Left ventricle myocardium inferior (tissue), 1 donor: ENCODE measurements at regions not wholly inside any gene's neighbourhood (a gene's known extent, or its start where the extent isn't known, plus 50 kb on each side); places are given as distances from the start of the nearest gene placed in this dataset.

Experiments
- DNase-seq: peaks from one replicate; pipeline ENCODE4 v3.0.0-alpha.2; 2020
- H3K27ac ChIP-seq: fragments of 200-600 bp; replicated peaks from 2 replicates; pipeline ENCODE4 v1.8.0; 2021
- H3K27me3 ChIP-seq: fragments of 200-600 bp; 2 replicates; pipeline ENCODE4 v1.8.0; 2021; ENCODE audit warnings: low read depth
- H3K36me3 ChIP-seq: fragments of 200-600 bp; 2 replicates; pipeline ENCODE4 v1.8.0; 2021
- H3K4me1 ChIP-seq: fragments of 200-600 bp; 2 replicates; pipeline ENCODE4 v1.8.0; 2021
- H3K4me3 ChIP-seq: fragments of 200-600 bp; 2 replicates; pipeline ENCODE4 v1.8.0; 2021; ENCODE audit warnings: mild to moderate bottlenecking, moderate library complexity
- H3K9me3 ChIP-seq: fragments of 200-600 bp; replicated peaks from 2 replicates; pipeline ENCODE4 v1.8.0; 2021
- CTCF ChIP-seq: fragments of 200-600 bp; IDR thresholded peaks from 2 replicates; pipeline ENCODE4 v1.8.0; 2021; ENCODE audit warnings: antibody characterized with exemption, mild to moderate bottlenecking, borderline replicate concordance
- intact Hi-C: fragments of 100-400 bp; cut with micrococcal nuclease; formaldehyde crosslinking; loops from one replicate; pipeline ENCODE4 v1.11.0; 2022
- donor health status: DM: no; HTN: yes; CAD: no; lungs with severe emphysema.

- H3K9me3 ChIP-seq = peaks cover 5% of the 10 kb centered on the region
- H3K27ac ChIP-seq = no peak overlapping the region
- no peak overlapping the region for H3K4me3 ChIP-seq
- TF ChIP-seq CTCF = no peak
- no peak for DNase-seq
- no peaks in the 10 kb centered on the region for H3K36me3 ChIP-seq
- H3K4me1 ChIP-seq = no peaks in the 10 kb centered on the region
- no peaks in the 10 kb centered on the region for H3K27me3 ChIP-seq
- intact Hi-C loops = no loop called here
Measured at GRCh38 chr5:51846015-51846414, 462.8 kb downstream of the ISL1 start.

GRCh38 chr5:51859624-51860023 lies 476.4 kb downstream of the ISL1 start:
- Histone ChIP-seq H3K4me3 (no peak overlapping the region), H3K4me1 (no peaks in the 10 kb centered on the region), H3K27me3 (no peaks in the 10 kb centered on the region), H3K9me3 (no peaks in the 10 kb centered on the region), H3K27ac (no peak overlapping the region), H3K36me3 (no peaks in the 10 kb centered on the region)
- intact Hi-C loops = no loop called here
- no peak for DNase-seq
- TF ChIP-seq CTCF = no peak

GRCh38 chr5:51860532-51861018 lies 477.3 kb downstream of the ISL1 start:
- H3K36me3 ChIP-seq = no peaks in the 10 kb centered on the region
- intact Hi-C loops = no loop called here
- no peak for DNase-seq
- no peaks in the 10 kb centered on the region for H3K9me3 ChIP-seq
- no peaks in the 10 kb centered on the region for H3K4me1 ChIP-seq
- no peak overlapping the region for H3K4me3 ChIP-seq
- no peak overlapping the region for H3K27ac ChIP-seq
- TF ChIP-seq CTCF = no peak
- H3K27me3 ChIP-seq = no peaks in the 10 kb centered on the region

- peaks cover 64% of the 10 kb centered on the region for H3K9me3 ChIP-seq
- TF ChIP-seq CTCF = no peak
Measured at GRCh38 chr5:51872144-51872543, 488.9 kb downstream of the ISL1 start.

GRCh38 chr5:51881901-51882300 lies 498.7 kb downstream of the ISL1 start:
- Histone ChIP-seq H3K27me3 (no peaks in the 10 kb centered on the region), H3K9me3 (peaks cover 4% of the 10 kb centered on the region), H3K4me3 (no peak overlapping the region), H3K27ac (no peak overlapping the region), H3K4me1 (no peaks in the 10 kb centered on the region), H3K36me3 (no peaks in the 10 kb centered on the region)
- no peak for DNase-seq
- no peak for TF ChIP-seq CTCF
- intact Hi-C loops = no loop called here

More at GRCh38 chr5:51872144-51872543, 488.9 kb downstream of the ISL1 start:
- Histone ChIP-seq H3K27ac (no peak overlapping the region), H3K36me3 (no peaks in the 10 kb centered on the region), H3K27me3 (no peaks in the 10 kb centered on the region), H3K4me3 (no peak overlapping the region), H3K4me1 (no peaks in the 10 kb centered on the region)
- DNase-seq = no peak
- intact Hi-C loops = no loop called here

- Histone ChIP-seq H3K4me3 (no peak overlapping the region), H3K27ac (no peak overlapping the region), H3K36me3 (no peaks in the 10 kb centered on the region), H3K27me3 (no peaks in the 10 kb centered on the region), H3K9me3 (no peaks in the 10 kb centered on the region), H3K4me1 (no peaks in the 10 kb centered on the region)
- no peak for DNase-seq
- intact Hi-C loops = no loop called here
- no peak for TF ChIP-seq CTCF
Measured at GRCh38 chr5:51882647-51883046, 499.4 kb downstream of the ISL1 start.
